ENCODE measurements at regions not wholly inside any gene's neighbourhood (a gene's known extent, or its start where the extent isn't known, plus 50 kb on each side); places are given as distances from the start of the nearest gene placed in this dataset.

DNA sequence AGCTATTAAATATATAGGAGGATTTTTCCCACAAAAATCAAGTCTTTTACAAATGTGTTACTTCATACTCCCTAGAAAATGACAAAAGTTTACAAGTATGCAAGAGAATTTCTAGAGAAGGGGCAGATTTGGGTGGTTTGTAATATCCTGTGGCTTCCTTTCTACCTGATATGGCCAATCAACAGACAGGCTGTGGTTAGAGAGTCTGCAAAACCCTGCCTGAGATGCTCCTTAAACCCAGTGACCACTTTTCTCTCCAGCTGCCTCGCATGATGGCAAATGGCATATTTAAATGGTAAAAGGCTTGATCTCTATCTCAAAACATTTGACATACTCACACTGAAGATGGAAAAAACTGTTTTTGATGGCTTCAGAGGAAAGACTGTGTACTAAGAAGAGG lies 550.1 kb upstream of the ZNF462 start:
- H3K27me3 ChIP-seq (ENCODE audit: insufficient read depth, low read length, poor library complexity, severe bottlenecking), result no peaks in the 10 kb centered on the region
- H4K20me1 ChIP-seq (ENCODE audit: insufficient read depth, low read length, poor library complexity, severe bottlenecking), result no peaks in the 10 kb centered on the region
- no peak overlapping the region for H2AFZ ChIP-seq (ENCODE audit: low read length)
- H3K9me2 ChIP-seq (replicated peaks; ENCODE audit: low read depth, low read length), result no peaks in the 10 kb centered on the region
- H3F3A ChIP-seq (ENCODE audit: low read depth), result peaks cover 8% of the 10 kb centered on the region; the same call in 1 of the 2 replicates
- no peaks in the 10 kb centered on the region for H3K79me2 ChIP-seq (ENCODE audit: insufficient read depth, low read length)
- peak overlapping the region; percentile 68 for H3K4me2 ChIP-seq (ENCODE audit: low read depth, low read length, poor library complexity, severe bottlenecking)
- H3K9me3 ChIP-seq (ENCODE audit: insufficient read depth, low read depth, low read length), result no peaks in the 10 kb centered on the region; the same call in 1 of the 2 replicates
- H3K4me3 ChIP-seq (ENCODE audit: low read length, poor library complexity, severe bottlenecking), result peak overlapping the region; percentile 51
- peaks cover 35% of the 10 kb centered on the region for H3K4me1 ChIP-seq (ENCODE audit: insufficient read depth, low read length, poor library complexity, severe bottlenecking)
- H3K9ac ChIP-seq (ENCODE audit: low read depth, low read length, poor library complexity, severe bottlenecking), result peak overlapping the region; percentile 22
- H3K36me3 ChIP-seq (ENCODE audit: insufficient read depth, low read length), result no peaks in the 10 kb centered on the region
- TF ChIP-seq EZH2phosphoT487 (IDR thresholded peaks at IDR 0.05; ENCODE audit: borderline replicate concordance), result no peak
- TF ChIP-seq, protein P1, sequence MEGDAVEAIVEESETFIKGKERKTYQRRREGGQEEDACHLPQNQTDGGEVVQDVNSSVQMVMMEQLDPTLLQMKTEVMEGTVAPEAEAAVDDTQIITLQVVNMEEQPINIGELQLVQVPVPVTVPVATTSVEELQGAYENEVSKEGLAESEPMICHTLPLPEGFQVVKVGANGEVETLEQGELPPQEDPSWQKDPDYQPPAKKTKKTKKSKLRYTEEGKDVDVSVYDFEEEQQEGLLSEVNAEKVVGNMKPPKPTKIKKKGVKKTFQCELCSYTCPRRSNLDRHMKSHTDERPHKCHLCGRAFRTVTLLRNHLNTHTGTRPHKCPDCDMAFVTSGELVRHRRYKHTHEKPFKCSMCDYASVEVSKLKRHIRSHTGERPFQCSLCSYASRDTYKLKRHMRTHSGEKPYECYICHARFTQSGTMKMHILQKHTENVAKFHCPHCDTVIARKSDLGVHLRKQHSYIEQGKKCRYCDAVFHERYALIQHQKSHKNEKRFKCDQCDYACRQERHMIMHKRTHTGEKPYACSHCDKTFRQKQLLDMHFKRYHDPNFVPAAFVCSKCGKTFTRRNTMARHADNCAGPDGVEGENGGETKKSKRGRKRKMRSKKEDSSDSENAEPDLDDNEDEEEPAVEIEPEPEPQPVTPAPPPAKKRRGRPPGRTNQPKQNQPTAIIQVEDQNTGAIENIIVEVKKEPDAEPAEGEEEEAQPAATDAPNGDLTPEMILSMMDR (conservative IDR thresholded peaks at IDR 0.05; ENCODE audit: low read length), result no peak

DNA sequence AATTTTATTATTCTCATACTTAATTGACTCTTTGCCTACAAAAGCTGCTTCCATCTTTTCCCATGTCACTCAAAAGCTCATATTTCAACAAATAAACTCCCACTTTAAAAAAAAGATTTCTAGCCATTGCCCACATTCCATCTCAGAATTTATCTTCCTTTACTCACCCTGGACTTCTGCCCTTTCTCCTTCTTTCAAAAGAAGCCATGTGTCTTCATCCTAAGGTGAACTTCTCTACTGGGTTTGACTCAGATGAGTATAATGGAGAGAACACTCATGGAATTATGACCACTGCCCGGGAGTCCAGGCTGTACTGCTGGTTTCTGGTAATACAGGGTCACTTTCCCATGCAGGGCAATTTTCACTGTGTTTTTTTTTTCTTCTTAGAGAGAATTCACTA lies 548.5 kb upstream of the ZNF462 start:
- Histone ChIP-seq H3K9me2 (replicated peaks; ENCODE audit: low read depth, low read length) (no peaks in the 10 kb centered on the region), H3K4me2 (ENCODE audit: low read depth, low read length, poor library complexity, severe bottlenecking) (no peak overlapping the region), H3K79me2 (ENCODE audit: insufficient read depth, low read length) (no peaks in the 10 kb centered on the region), H3K4me3 (ENCODE audit: low read length, poor library complexity, severe bottlenecking) (no peak overlapping the region), H4K20me1 (ENCODE audit: insufficient read depth, low read length, poor library complexity, severe bottlenecking) (no peaks in the 10 kb centered on the region), H3F3A (ENCODE audit: low read depth) (peaks cover 8% of the 10 kb centered on the region; the same call in 1 of the 2 replicates), H3K4me1 (ENCODE audit: insufficient read depth, low read length, poor library complexity, severe bottlenecking) (peaks cover 30% of the 10 kb centered on the region), H3K9me3 (ENCODE audit: insufficient read depth, low read depth, low read length) (no peaks in the 10 kb centered on the region; the same call in 1 of the 2 replicates), H3K9ac (ENCODE audit: low read depth, low read length, poor library complexity, severe bottlenecking) (no peak overlapping the region), H2AFZ (ENCODE audit: low read length) (peak overlapping the region; percentile 7; the same call in 1 of the 2 replicates), H3K36me3 (ENCODE audit: insufficient read depth, low read length) (no peaks in the 10 kb centered on the region), H3K27me3 (ENCODE audit: insufficient read depth, low read length, poor library complexity, severe bottlenecking) (no peaks in the 10 kb centered on the region)
- no peak for TF ChIP-seq EZH2phosphoT487 (IDR thresholded peaks at IDR 0.05; ENCODE audit: borderline replicate concordance)
- TF ChIP-seq, protein P1 (conservative IDR thresholded peaks at IDR 0.05; ENCODE audit: low read length), result no peak

DNA sequence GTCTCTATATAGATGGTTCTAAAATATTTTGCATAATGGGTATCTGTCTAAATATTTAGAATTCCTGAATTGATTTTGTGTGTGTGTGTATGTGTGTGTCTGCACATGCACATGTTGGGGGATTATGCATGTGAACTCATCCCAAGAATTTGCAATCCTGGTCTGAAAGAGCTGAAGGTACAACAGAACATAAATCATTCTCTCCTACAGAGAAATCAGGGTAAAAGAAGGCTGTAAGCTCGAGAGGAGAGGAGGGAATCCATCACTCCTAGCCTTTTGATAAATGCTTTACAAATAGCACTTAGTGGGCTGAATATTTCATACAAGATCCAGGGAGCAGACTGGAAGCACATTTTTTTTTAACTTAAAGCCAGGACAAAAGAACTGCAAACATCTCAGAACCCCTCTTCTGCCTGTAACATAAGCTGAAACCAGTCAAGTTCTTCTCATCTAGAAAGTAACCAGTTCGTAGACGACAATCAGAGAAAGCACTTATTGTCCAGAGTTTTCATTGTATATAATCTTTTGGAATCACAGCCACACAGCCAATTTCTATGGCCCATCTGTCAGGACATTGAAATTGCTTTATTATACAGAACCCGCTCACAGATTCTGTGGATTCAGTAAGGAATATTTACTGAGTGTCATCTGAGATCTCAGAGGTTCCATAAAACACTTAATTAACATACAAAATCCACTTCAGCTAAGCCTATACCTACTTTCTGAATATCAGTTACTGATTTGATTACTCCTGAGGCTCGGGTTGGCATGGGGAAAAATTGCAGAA lies 541.4 kb upstream of the ZNF462 start:
- Histone ChIP-seq H3K27me3 (ENCODE audit: insufficient read depth, low read length, poor library complexity, severe bottlenecking) (no peaks in the 10 kb centered on the region), H3K4me2 (ENCODE audit: low read depth, low read length, poor library complexity, severe bottlenecking) (no peak overlapping the region), H3K9me3 (ENCODE audit: insufficient read depth, low read depth, low read length) (no peaks in the 10 kb centered on the region), H3K9me2 (replicated peaks; ENCODE audit: low read depth, low read length) (no peaks in the 10 kb centered on the region), H3K9ac (ENCODE audit: low read depth, low read length, poor library complexity, severe bottlenecking) (no peak overlapping the region), H2AFZ (ENCODE audit: low read length) (no peak overlapping the region), H4K20me1 (ENCODE audit: insufficient read depth, low read length, poor library complexity, severe bottlenecking) (no peaks in the 10 kb centered on the region), H3K4me3 (ENCODE audit: low read length, poor library complexity, severe bottlenecking) (no peak overlapping the region), H3K36me3 (ENCODE audit: insufficient read depth, low read length) (no peaks in the 10 kb centered on the region), H3K79me2 (ENCODE audit: insufficient read depth, low read length) (no peaks in the 10 kb centered on the region), H3F3A (ENCODE audit: low read depth) (no peaks in the 10 kb centered on the region), H3K4me1 (ENCODE audit: insufficient read depth, low read length, poor library complexity, severe bottlenecking) (no peaks in the 10 kb centered on the region)
- TF ChIP-seq, protein P1 (conservative IDR thresholded peaks at IDR 0.05; ENCODE audit: low read length), result no peak
- TF ChIP-seq EZH2phosphoT487 (IDR thresholded peaks at IDR 0.05; ENCODE audit: borderline replicate concordance), result no peak

Measured in Loucy (cell line).